SK-N-SH (cell line): ENCODE measurements at regions not wholly inside any gene's neighbourhood (a gene's known extent, or its start where the extent isn't known, plus 50 kb on each side); places are given as distances from the start of the nearest gene placed in this dataset.

ENCODE experiments used
- EP300 ChIP-seq, 2 experiments: IDR thresholded peaks; 2 replicates each; pipeline versions ENCODE4 v1.4.0 to v1.6.1; 2012; ENCODE audit warnings: borderline replicate concordance in 1 of 2, low read depth in 1 of 2, low read length in 1 of 2
- GABPA ChIP-seq: IDR thresholded peaks from 2 replicates; pipeline ENCODE4 v1.4.0; 2012; ENCODE audit warnings: low read depth, mild to moderate bottlenecking
- MXI1 ChIP-seq: IDR thresholded peaks from 2 replicates; pipeline ENCODE4 v1.6.1; 2012; ENCODE audit warnings: mild to moderate bottlenecking, low read depth, low read length, improper control_type of control experiment
- NFIC ChIP-seq: IDR thresholded peaks from 2 replicates; pipeline ENCODE4 v1.4.0; 2012; ENCODE audit warnings: borderline replicate concordance
- POLR2AphosphoS5 ChIP-seq: IDR thresholded peaks from 2 replicates; pipeline ENCODE4 v1.6.1; 2012; ENCODE audit warnings: low read depth, low read length
- SIN3A ChIP-seq: IDR thresholded peaks from 2 replicates; pipeline ENCODE4 v1.6.1; 2012; ENCODE audit warnings: low read depth, mild to moderate bottlenecking, low read length, moderate library complexity, borderline replicate concordance
- USF1 ChIP-seq: IDR thresholded peaks from 2 replicates; pipeline ENCODE4 v1.4.0; 2012; ENCODE audit warnings: low read depth, borderline replicate concordance
- TF ChIP-seq, protein P1 (sequence below): fragments of 200-600 bp; sonication (generic); IDR thresholded peaks from 2 replicates; pipeline ENCODE4 v1.6.1; 2017; ENCODE audit warnings: antibody characterized with exemption, mild to moderate bottlenecking, moderate library complexity

- TF ChIP-seq NFIC, result no peak
- TF ChIP-seq, protein P1, sequence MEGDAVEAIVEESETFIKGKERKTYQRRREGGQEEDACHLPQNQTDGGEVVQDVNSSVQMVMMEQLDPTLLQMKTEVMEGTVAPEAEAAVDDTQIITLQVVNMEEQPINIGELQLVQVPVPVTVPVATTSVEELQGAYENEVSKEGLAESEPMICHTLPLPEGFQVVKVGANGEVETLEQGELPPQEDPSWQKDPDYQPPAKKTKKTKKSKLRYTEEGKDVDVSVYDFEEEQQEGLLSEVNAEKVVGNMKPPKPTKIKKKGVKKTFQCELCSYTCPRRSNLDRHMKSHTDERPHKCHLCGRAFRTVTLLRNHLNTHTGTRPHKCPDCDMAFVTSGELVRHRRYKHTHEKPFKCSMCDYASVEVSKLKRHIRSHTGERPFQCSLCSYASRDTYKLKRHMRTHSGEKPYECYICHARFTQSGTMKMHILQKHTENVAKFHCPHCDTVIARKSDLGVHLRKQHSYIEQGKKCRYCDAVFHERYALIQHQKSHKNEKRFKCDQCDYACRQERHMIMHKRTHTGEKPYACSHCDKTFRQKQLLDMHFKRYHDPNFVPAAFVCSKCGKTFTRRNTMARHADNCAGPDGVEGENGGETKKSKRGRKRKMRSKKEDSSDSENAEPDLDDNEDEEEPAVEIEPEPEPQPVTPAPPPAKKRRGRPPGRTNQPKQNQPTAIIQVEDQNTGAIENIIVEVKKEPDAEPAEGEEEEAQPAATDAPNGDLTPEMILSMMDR, result no peak
- no peak for TF ChIP-seq GABPA
- no peak for TF ChIP-seq MXI1
- TF ChIP-seq SIN3A, result no peak
- TF ChIP-seq POLR2AphosphoS5, result no peak
- TF ChIP-seq USF1, result no peak
- no peak for TF ChIP-seq EP300 (IDR thresholded peaks at IDR 0.05; ENCODE audit: borderline replicate concordance in 1 of 2, low read depth in 1 of 2, low read length in 1 of 2)
These were observed 512.5 kb downstream of the TSN start for GRCh38 chr2:122267947-122268346.
